ENCODE measurements at regions not wholly inside any gene's neighbourhood (a gene's known extent, or its start where the extent isn't known, plus 50 kb on each side); places are given as distances from the start of the nearest gene placed in this dataset.

DNA sequence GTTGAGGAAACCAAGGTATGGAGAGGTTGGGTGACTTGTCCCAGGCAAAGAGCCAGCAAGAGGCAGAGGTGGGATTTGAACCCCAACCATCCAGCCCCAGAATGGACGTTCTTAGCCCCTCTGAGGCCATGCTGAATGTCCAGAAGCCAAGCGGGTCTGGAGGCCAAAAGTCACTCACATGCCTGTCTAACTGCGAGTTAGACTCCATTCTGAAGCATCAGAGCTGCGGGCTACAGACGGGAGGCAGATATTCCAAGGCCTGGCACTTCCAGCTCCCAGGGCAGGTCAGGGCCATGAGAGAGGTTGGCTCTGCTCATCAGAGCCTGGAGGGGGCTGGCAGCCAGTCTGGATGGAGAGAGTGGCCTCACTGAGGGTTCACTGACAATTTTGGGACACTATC is 616.5 kb downstream of the BRD1 start:
- no peak for DNase-seq (ENCODE audit: low read depth)
- in situ Hi-C loops (cut with HindIII; ENCODE audit: low sequenced_read_pairs): no loop called here
- no peak overlapping the region for H3K4me3 ChIP-seq (ENCODE audit: low read depth, low read length)
- TF ChIP-seq CTCF (IDR thresholded peaks at IDR 0.05; ENCODE audit: low read depth, low read length, missing control alignments): no peak

GRCh38 chr22:49210606-49211005 is 617.1 kb downstream of the BRD1 start:
- no peak overlapping the region for H3K4me3 ChIP-seq (ENCODE audit: low read depth, low read length)
- TF ChIP-seq CTCF (IDR thresholded peaks at IDR 0.05; ENCODE audit: low read depth, low read length, missing control alignments): no peak
- no peak for DNase-seq (ENCODE audit: low read depth)
- in situ Hi-C loops (cut with HindIII; ENCODE audit: low sequenced_read_pairs): no loop called here

DNA sequence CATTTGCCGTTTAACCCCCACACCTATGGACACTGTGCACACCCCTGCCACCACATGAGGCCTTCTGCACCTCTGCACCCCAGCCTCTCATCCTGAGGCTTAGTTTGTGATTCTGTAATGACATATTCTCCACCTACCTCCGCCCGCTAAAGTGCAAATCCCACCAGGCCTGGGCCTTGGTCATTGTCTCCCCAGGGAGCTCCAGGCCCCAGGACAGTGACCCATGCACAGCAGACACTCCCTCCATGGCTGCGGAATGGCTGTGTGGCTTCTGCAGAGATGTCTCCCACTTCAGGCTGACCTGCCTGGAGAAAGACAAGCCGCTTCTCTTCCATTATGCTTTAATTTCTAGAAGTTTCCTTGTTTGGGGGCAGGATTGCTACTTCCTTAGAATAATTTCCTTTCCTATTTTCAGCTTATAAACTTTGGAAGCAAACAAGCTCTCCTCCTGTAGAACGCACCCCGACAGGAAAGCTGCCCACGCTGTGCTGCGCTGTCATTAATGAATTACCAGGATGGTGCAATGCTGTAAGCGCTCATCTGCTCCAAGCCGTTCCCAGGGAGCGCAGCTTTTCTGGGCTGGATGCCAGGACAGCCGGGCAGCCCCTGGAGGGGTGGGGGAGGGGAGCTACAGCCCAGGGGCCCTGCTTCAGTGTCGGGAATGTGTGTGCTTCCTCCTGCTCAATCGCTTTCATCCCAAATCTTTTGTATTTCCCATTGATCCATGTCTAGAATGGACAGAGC is 618.0 kb downstream of the BRD1 start:
- DNase-seq (ENCODE audit: low read depth): no peak
- TF ChIP-seq CTCF (IDR thresholded peaks at IDR 0.05; ENCODE audit: low read depth, low read length, missing control alignments): no peak
- in situ Hi-C loops (cut with HindIII; ENCODE audit: low sequenced_read_pairs): no loop called here
- H3K4me3 ChIP-seq (ENCODE audit: low read depth, low read length): no peak overlapping the region

- TF ChIP-seq CTCF (IDR thresholded peaks at IDR 0.05; ENCODE audit: low read depth, low read length, missing control alignments): no peak
- in situ Hi-C loops (cut with HindIII; ENCODE audit: low sequenced_read_pairs): no loop called here
- no peak for DNase-seq (ENCODE audit: low read depth)
- no peak overlapping the region for H3K4me3 ChIP-seq (ENCODE audit: low read depth, low read length)
Measured at GRCh38 chr22:49208768-49209252, 618.9 kb downstream of the BRD1 start.

- in situ Hi-C loops (cut with HindIII; ENCODE audit: low sequenced_read_pairs): no loop called here
- TF ChIP-seq CTCF (IDR thresholded peaks at IDR 0.05; ENCODE audit: low read depth, low read length, missing control alignments): no peak
- no peak for DNase-seq (ENCODE audit: low read depth)
- H3K4me3 ChIP-seq (ENCODE audit: low read depth, low read length): no peak overlapping the region
Measured at GRCh38 chr22:49208004-49208402, 619.7 kb downstream of the BRD1 start.

DNA sequence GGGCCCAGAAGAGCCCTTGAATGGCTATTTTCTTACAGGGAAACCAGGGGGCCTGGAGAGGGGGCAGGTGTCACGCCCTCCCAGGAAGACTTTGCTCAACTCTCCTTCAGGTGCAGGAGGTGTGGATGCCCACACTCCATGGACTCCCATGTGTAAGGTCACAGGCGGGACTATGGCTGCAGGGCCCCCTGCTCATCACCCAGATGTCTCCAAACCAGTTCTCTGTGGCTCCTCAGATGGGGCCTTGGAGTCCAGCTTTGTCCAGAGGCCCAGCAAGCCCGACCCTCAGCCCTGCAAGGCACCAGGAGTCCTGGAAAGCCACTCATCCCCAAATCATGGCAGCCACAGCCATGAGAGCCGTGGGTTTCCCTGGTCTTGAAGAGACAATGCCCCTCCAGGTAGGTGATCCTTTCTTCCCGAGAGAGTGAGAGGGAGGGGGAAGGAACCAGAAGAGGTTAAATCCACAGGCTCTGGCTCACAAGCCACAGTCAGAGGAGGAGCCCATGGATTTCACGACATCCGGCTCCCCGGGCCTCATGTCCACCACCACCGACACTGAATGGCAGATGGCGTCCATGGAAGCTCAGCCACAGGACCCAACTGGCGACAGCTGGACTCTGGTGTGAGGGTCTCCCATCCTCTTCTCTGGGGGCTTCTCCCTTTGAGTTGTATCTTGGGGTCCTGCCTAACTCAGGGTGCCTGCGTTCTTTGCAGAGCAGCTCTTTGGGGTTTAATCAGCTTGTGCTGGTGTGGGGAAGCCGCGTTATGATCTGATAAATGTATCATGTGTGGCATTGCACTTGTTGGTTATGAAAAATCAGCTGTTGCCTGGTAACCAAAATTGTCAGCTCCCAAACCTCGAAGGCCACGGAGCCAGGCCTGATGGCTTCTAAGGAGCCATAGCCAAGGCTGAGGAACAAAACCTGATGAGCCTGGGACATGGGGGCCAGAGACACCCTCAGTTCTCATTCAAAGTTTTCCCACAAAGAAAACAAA is 620.4 kb downstream of the BRD1 start:
- H3K4me3 ChIP-seq (ENCODE audit: low read depth, low read length): no peak overlapping the region
- DNase-seq (ENCODE audit: low read depth): no peak
- in situ Hi-C loops (cut with HindIII; ENCODE audit: low sequenced_read_pairs): no loop called here
- no peak for TF ChIP-seq CTCF (IDR thresholded peaks at IDR 0.05; ENCODE audit: low read depth, low read length, missing control alignments)
